Activated CD8-positive, alpha-beta memory T cell treated with anti-CD3 and anti-CD28 coated beads, Interleukin-2, amount 10 ng/mL, durations not matched to agents 7 days and 5 days (primary cell): ENCODE measurements at regions not wholly inside any gene's neighbourhood (a gene's known extent, or its start where the extent isn't known, plus 50 kb on each side); places are given as distances from the start of the nearest gene placed in this dataset.
A peak's percentile ranks its signal among the peaks of the same experiment; 100 is the strongest.

Experiments used
- ATAC-seq: fragments of 150-1000 bp; cut with Tn5 transposase; one replicate; pipeline ENCODE4 v1.10.0; 2021; ENCODE audit warnings: moderate library complexity
- CTCF ChIA-PET: fragments of 350-600 bp; sonication (Branson Sonifier 250); formaldehyde crosslinking; loops from one replicate; lab custom pipeline; 2021; ENCODE audit warnings: antibody characterized with exemption; lab: Charles Lee
- DNase-seq: peaks from one replicate; pipeline ENCODE4 v3.0.0-alpha.2; 2020
- H3K27ac Mint-ChIP-seq: one replicate; pipeline ENCODE4 v1.8.0; 2021; ENCODE audit warnings: mild to moderate bottlenecking, mixed read lengths
- H3K27me3 Mint-ChIP-seq: one replicate; pipeline ENCODE4 v1.8.0; 2021; ENCODE audit warnings: mixed read lengths
- H3K36me3 Mint-ChIP-seq: one replicate; pipeline ENCODE4 v1.8.0; 2021; ENCODE audit warnings: mild to moderate bottlenecking, mixed read lengths
- H3K4me1 Mint-ChIP-seq: one replicate; pipeline ENCODE4 v1.8.0; 2021; ENCODE audit warnings: mixed read lengths
- H3K4me3 Mint-ChIP-seq: one replicate; pipeline ENCODE4 v1.8.0; 2021; ENCODE audit warnings: mild to moderate bottlenecking, moderate library complexity, mixed read lengths
- H3K9me3 Mint-ChIP-seq: one replicate; pipeline ENCODE4 v1.8.0; 2022; ENCODE audit warnings: low read depth, mixed read lengths

GRCh38 chr11:109984634-109985289 lies 108.4 kb upstream of the ZC3H12C start:
- Mint-ChIP-seq H3K27me3 (peaks cover 17% of the 10 kb centered on the region), H3K4me1 (peaks cover 14% of the 10 kb centered on the region), H3K4me3 (peak overlapping the region; percentile 27), H3K9me3 (peaks cover 3% of the 10 kb centered on the region), H3K36me3 (peaks cover 4% of the 10 kb centered on the region), H3K27ac (peak overlapping the region; percentile 61)
- CTCF ChIA-PET, result no interaction called here
- ATAC-seq, result peak; percentile 90
- DNase-seq, result no peak

DNA sequence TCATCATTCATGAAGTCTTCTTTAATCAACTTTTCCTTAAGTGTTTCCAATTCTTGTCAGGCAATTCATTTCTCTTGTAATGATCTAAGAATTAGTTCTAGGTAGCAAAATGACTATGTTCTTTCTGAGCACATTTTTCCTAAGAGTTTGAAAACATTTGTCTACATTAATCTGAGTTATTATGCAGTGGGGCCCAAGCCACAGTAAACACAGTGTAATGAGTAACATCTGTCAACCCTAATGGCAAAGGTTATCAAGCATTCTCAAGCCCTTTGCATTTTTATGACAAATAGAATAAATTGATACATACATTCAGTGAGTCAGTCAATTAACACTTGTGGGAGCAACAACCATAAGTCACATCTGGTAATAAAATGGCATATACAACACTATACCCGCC lies 106.7 kb upstream of the ZC3H12C start:
- peaks cover 4% of the 10 kb centered on the region for H3K36me3 Mint-ChIP-seq
- ATAC-seq (no peak), DNase-seq (no peak)
- peaks cover 3% of the 10 kb centered on the region for H3K9me3 Mint-ChIP-seq
- H3K27me3 Mint-ChIP-seq, result peaks cover 10% of the 10 kb centered on the region
- CTCF ChIA-PET, result no interaction called here
- H3K4me1 Mint-ChIP-seq, result peaks cover 14% of the 10 kb centered on the region
- H3K4me3 Mint-ChIP-seq, result no peak overlapping the region
- H3K27ac Mint-ChIP-seq, result no peak overlapping the region

DNA sequence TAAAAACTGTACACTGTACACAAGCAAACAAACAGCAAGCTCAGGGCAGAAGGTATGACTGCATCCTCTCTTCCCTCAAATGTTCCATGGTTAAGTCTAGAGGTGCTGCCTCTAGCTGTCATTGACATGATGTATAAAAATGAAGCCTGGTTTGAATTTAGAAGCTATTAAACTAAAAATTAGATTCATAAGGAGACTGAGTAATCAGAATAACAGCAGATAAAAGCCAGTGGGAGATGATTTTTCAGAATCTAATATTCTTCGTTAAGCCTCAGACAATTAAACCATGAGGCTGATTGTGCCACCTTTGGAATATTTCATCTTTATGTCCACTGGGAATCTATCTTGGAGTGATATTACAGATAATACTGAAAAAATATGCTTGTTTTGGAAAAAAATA lies 101.4 kb upstream of the ZC3H12C start:
- no peak overlapping the region for H3K27ac Mint-ChIP-seq
- DNase-seq (no peak), ATAC-seq (no peak)
- no peaks in the 10 kb centered on the region for H3K4me1 Mint-ChIP-seq
- CTCF ChIA-PET, result no interaction called here
- H3K4me3 Mint-ChIP-seq, result no peak overlapping the region
- H3K9me3 Mint-ChIP-seq, result no peaks in the 10 kb centered on the region
- no peaks in the 10 kb centered on the region for H3K36me3 Mint-ChIP-seq
- H3K27me3 Mint-ChIP-seq, result peaks cover 6% of the 10 kb centered on the region

GRCh38 chr11:109993786-109994185 lies 99.4 kb upstream of the ZC3H12C start:
- H3K4me1 Mint-ChIP-seq, result no peaks in the 10 kb centered on the region
- no peaks in the 10 kb centered on the region for H3K36me3 Mint-ChIP-seq
- no peak for ATAC-seq
- no peak for DNase-seq
- CTCF ChIA-PET, result no interaction called here
- H3K9me3 Mint-ChIP-seq, result no peaks in the 10 kb centered on the region
- H3K27me3 Mint-ChIP-seq, result peaks cover 9% of the 10 kb centered on the region
- H3K27ac Mint-ChIP-seq, result no peak overlapping the region
- no peak overlapping the region for H3K4me3 Mint-ChIP-seq

DNA sequence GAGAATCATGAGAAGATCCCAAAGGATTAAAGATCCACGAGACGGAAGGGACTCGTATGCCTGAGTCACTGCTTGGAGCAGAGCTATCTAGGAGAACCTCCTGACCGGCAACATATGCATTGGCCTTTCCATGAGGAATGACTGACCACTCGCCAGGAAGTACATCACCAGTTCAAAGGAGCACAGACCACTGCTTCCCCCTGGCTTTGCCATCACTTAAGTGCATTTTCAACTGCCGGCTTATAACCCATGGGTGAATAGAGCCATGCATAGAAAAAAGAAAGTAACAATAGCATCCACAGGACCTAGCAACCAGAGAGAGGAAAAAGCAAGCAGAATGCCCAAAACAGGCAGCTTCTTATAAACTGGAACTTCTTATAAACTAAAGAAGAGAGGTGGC lies 98.3 kb upstream of the ZC3H12C start:
- ATAC-seq (no peak), DNase-seq (no peak)
- Mint-ChIP-seq H3K4me3 (no peak overlapping the region), H3K9me3 (no peaks in the 10 kb centered on the region), H3K36me3 (no peaks in the 10 kb centered on the region), H3K27me3 (peaks cover 9% of the 10 kb centered on the region), H3K27ac (no peak overlapping the region), H3K4me1 (peaks cover 2% of the 10 kb centered on the region)
- CTCF ChIA-PET, result no interaction called here

GRCh38 chr11:109996060-109996459 lies 97.1 kb upstream of the ZC3H12C start:
- peaks cover 11% of the 10 kb centered on the region for H3K27me3 Mint-ChIP-seq
- H3K36me3 Mint-ChIP-seq, result no peaks in the 10 kb centered on the region
- ATAC-seq (no peak), DNase-seq (no peak)
- H3K4me3 Mint-ChIP-seq, result no peak overlapping the region
- H3K4me1 Mint-ChIP-seq, result peaks cover 5% of the 10 kb centered on the region
- no peak overlapping the region for H3K27ac Mint-ChIP-seq
- H3K9me3 Mint-ChIP-seq, result no peaks in the 10 kb centered on the region
- CTCF ChIA-PET, result no interaction called here

DNA sequence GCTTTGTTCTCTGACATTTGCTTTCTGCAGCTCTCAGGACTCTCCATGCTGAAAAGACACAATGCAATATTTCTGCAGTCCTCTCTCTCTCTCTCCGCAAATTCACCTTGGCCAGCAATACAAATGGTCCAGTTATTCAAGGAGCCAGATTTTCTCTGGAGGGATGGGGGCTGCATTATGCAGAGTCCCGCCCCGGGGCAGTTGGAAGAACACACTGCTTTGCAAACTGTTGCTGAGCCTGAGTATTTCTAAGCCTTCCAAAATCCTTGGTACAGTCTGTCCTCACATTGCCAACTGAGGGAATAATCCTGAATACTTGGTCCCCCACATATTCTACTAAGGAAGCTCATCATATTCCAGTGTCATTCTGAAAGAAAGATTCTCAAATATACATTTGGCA lies 94.3 kb upstream of the ZC3H12C start:
- Mint-ChIP-seq H3K27me3 (peaks cover 7% of the 10 kb centered on the region), H3K9me3 (no peaks in the 10 kb centered on the region), H3K4me1 (peaks cover 5% of the 10 kb centered on the region), H3K27ac (no peak overlapping the region), H3K36me3 (no peaks in the 10 kb centered on the region), H3K4me3 (no peak overlapping the region)
- DNase-seq (no peak), ATAC-seq (no peak)
- CTCF ChIA-PET, result no interaction called here

DNA sequence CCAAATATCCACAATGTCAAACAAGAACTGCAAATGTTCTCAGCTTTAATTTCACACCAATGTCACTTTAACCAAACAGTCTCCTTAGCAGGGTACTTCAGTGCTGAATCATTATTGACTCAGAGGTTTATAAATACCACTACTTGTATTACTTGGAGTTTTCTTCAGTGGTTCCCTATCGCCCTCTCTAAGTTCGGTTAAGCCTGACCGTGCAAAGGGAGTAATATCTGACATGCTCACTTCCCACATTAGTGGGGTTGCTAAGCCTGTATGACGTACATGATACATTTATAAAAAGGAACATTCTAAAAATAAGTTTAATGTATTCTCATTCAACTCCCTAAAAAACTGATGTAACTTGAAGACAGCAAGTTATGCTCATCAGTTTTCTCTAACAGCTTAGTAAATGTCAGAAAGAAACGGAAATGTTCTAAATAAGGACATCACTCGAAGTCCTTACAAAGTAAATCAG lies 93.1 kb upstream of the ZC3H12C start:
- CTCF ChIA-PET, result no interaction called here
- peak; percentile 67 for ATAC-seq
- H3K36me3 Mint-ChIP-seq, result no peaks in the 10 kb centered on the region
- H3K27ac Mint-ChIP-seq, result no peak overlapping the region
- H3K4me3 Mint-ChIP-seq, result no peak overlapping the region
- peaks cover 5% of the 10 kb centered on the region for H3K4me1 Mint-ChIP-seq
- no peak for DNase-seq
- H3K9me3 Mint-ChIP-seq, result no peaks in the 10 kb centered on the region
- H3K27me3 Mint-ChIP-seq, result peaks cover 7% of the 10 kb centered on the region

DNA sequence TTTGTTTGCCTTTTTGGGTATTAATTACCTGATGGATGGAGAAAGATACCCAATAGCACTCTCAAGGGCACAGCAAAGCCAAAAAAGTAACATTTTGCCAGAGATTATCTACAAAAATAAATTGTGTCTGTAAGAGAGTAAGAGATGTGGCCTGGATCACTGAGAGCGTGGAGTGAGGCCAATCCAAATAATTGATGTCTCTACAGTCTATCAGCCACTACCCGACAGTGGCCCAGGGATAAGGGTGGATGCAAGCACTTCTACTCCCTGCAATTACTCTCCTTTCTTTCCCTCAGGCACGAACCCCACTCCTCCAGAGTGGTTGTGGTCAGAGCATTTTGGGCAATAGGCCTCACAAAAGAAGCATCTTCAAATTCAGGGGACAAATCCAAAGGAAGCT lies 92.3 kb upstream of the ZC3H12C start:
- no peaks in the 10 kb centered on the region for H3K36me3 Mint-ChIP-seq
- H3K4me3 Mint-ChIP-seq, result no peak overlapping the region
- peaks cover 7% of the 10 kb centered on the region for H3K27me3 Mint-ChIP-seq
- no peak overlapping the region for H3K27ac Mint-ChIP-seq
- H3K9me3 Mint-ChIP-seq, result no peaks in the 10 kb centered on the region
- peaks cover 5% of the 10 kb centered on the region for H3K4me1 Mint-ChIP-seq
- no peak for ATAC-seq
- no peak for DNase-seq
- CTCF ChIA-PET, result interaction anchor here (0.6 kb wide), 1 partner anchor 128 kb away, joined by 3 read pairs; no protein-coding TSS in a partner anchor

GRCh38 chr11:110003426-110003825 lies 89.8 kb upstream of the ZC3H12C start:
- no peak overlapping the region for H3K27ac Mint-ChIP-seq
- H3K36me3 Mint-ChIP-seq, result no peaks in the 10 kb centered on the region
- no peak for DNase-seq
- no peaks in the 10 kb centered on the region for H3K9me3 Mint-ChIP-seq
- H3K4me1 Mint-ChIP-seq, result peaks cover 5% of the 10 kb centered on the region
- no peak for ATAC-seq
- no peak overlapping the region for H3K4me3 Mint-ChIP-seq
- peaks cover 8% of the 10 kb centered on the region for H3K27me3 Mint-ChIP-seq
- CTCF ChIA-PET, result no interaction called here

DNA sequence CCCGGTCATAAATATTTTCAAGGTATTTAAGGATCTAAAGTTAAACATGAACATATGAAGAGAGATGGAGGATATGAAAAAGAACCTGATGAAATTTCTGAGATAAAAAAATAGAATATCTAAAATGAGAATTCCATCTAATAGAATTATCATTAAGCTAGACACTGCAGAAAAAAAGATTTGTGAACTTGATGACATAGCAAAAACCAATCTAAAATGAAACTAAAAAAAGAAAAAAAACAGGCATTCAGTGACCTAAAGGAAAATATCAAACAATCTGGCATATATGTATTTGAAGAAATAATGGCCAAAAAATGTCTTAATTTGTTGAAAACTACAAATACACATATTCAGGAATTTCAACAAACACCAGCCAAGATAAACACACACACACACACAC lies 81.6 kb upstream of the ZC3H12C start:
- Mint-ChIP-seq H3K9me3 (peaks cover 4% of the 10 kb centered on the region), H3K4me1 (no peaks in the 10 kb centered on the region), H3K36me3 (no peaks in the 10 kb centered on the region), H3K4me3 (no peak overlapping the region), H3K27ac (no peak overlapping the region), H3K27me3 (peaks cover 27% of the 10 kb centered on the region)
- CTCF ChIA-PET, result interaction anchor here (1.0 kb wide), 1 partner anchor 15 kb away, joined by 3 read pairs; no protein-coding TSS in a partner anchor
- no peak for ATAC-seq
- DNase-seq, result no peak

- no peaks in the 10 kb centered on the region for H3K4me1 Mint-ChIP-seq
- CTCF ChIA-PET, result interaction anchor here (0.9 kb wide), 1 partner anchor 14 kb away, joined by 3 read pairs; no protein-coding TSS in a partner anchor
- peaks cover 4% of the 10 kb centered on the region for H3K9me3 Mint-ChIP-seq
- H3K27ac Mint-ChIP-seq, result no peak overlapping the region
- ATAC-seq (no peak), DNase-seq (no peak)
- H3K4me3 Mint-ChIP-seq, result no peak overlapping the region
- peaks cover 10% of the 10 kb centered on the region for H3K27me3 Mint-ChIP-seq
- H3K36me3 Mint-ChIP-seq, result no peaks in the 10 kb centered on the region
These were observed 77.5 kb upstream of the ZC3H12C start for GRCh38 chr11:110015695-110016094.

GRCh38 chr11:110019675-110020074 lies 73.5 kb upstream of the ZC3H12C start:
- Mint-ChIP-seq H3K4me1 (peaks cover 5% of the 10 kb centered on the region), H3K27me3 (peaks cover 7% of the 10 kb centered on the region), H3K36me3 (no peaks in the 10 kb centered on the region), H3K4me3 (no peak overlapping the region), H3K27ac (no peak overlapping the region), H3K9me3 (peaks cover 3% of the 10 kb centered on the region)
- DNase-seq (no peak), ATAC-seq (no peak)
- CTCF ChIA-PET, result no interaction called here

- DNase-seq, result no peak
- CTCF ChIA-PET, result no interaction called here
- H3K4me1 Mint-ChIP-seq, result peaks cover 5% of the 10 kb centered on the region
- H3K27me3 Mint-ChIP-seq, result peaks cover 6% of the 10 kb centered on the region
- no peak for ATAC-seq
- peaks cover 3% of the 10 kb centered on the region for H3K9me3 Mint-ChIP-seq
- H3K27ac Mint-ChIP-seq, result no peak overlapping the region
- H3K4me3 Mint-ChIP-seq, result no peak overlapping the region
- H3K36me3 Mint-ChIP-seq, result no peaks in the 10 kb centered on the region
These were observed 70.6 kb upstream of the ZC3H12C start for GRCh38 chr11:110022548-110022947.
